ENCODE measurements at regions not wholly inside any gene's neighbourhood (a gene's known extent, or its start where the extent isn't known, plus 50 kb on each side); places are given as distances from the start of the nearest gene placed in this dataset.
A peak's percentile ranks its signal among the peaks of the same experiment; 100 is the strongest.

GRCh38 chr3:72303926-72304325, 519.0 kb upstream of the PROK2 start:
- CTCF ChIA-PET: no interaction called here
- no peak overlapping the region for H3K4me3 ChIP-seq (ENCODE audit: low read depth, low read length, poor library complexity, severe bottlenecking)
- intact Hi-C loops (cut with micrococcal nuclease; ENCODE audit: unreplicated experiment): no loop called here
- peak; percentile 46 for DNase-seq (ENCODE audit: low spot score)
- H3K9me3 ChIP-seq (ENCODE audit: low read depth, low read length, poor library complexity, severe bottlenecking): no peaks in the 10 kb centered on the region
- POLR2A ChIA-PET (ENCODE audit: low non-redundant PET): no interaction called here
- BruUV-seq (replicated peaks): no TSS peak
- TF ChIP-seq EZH2 (IDR thresholded peaks at IDR 0.05; ENCODE audit: borderline replicate concordance, low read depth, low read length, poor library complexity, severe bottlenecking) (no peak), CTCF (conservative IDR thresholded peaks at IDR 0.05; ENCODE audit: low read depth, low read length) (no peak)
- no peaks in the 10 kb centered on the region for H3K36me3 ChIP-seq (ENCODE audit: insufficient read depth, low read length, poor library complexity, severe bottlenecking)
- no peaks in the 10 kb centered on the region for H3K27me3 ChIP-seq (replicated peaks; ENCODE audit: insufficient read depth, low read depth, low read length, poor library complexity)
- H3K27ac ChIP-seq (ENCODE audit: low read depth, low read length, poor library complexity, severe bottlenecking): no peak overlapping the region
- peaks cover 32% of the 10 kb centered on the region for H3K4me1 ChIP-seq (ENCODE audit: insufficient read depth, low read length, poor library complexity, severe bottlenecking)

GRCh38 chr3:72301779-72302178, 516.8 kb upstream of the PROK2 start:
- no peak for TF ChIP-seq CTCF (conservative IDR thresholded peaks at IDR 0.05; ENCODE audit: low read depth, low read length)
- TF ChIP-seq EZH2 (IDR thresholded peaks at IDR 0.05; ENCODE audit: borderline replicate concordance, low read depth, low read length, poor library complexity, severe bottlenecking): no peak
- no peaks in the 10 kb centered on the region for H3K27me3 ChIP-seq (replicated peaks; ENCODE audit: insufficient read depth, low read depth, low read length, poor library complexity)
- H3K4me3 ChIP-seq (ENCODE audit: low read depth, low read length, poor library complexity, severe bottlenecking): no peak overlapping the region
- BruUV-seq (replicated peaks): no TSS peak
- H3K36me3 ChIP-seq (ENCODE audit: insufficient read depth, low read length, poor library complexity, severe bottlenecking): no peaks in the 10 kb centered on the region
- DNase-seq (ENCODE audit: low spot score): no peak
- H3K27ac ChIP-seq (ENCODE audit: low read depth, low read length, poor library complexity, severe bottlenecking): no peak overlapping the region
- H3K4me1 ChIP-seq (ENCODE audit: insufficient read depth, low read length, poor library complexity, severe bottlenecking): peaks cover 12% of the 10 kb centered on the region
- ChIA-PET CTCF (no interaction called here), POLR2A (ENCODE audit: low non-redundant PET) (no interaction called here)
- intact Hi-C loops (cut with micrococcal nuclease; ENCODE audit: unreplicated experiment): no loop called here
- H3K9me3 ChIP-seq (ENCODE audit: low read depth, low read length, poor library complexity, severe bottlenecking): no peaks in the 10 kb centered on the region

- H3K27me3 ChIP-seq (replicated peaks; ENCODE audit: insufficient read depth, low read depth, low read length, poor library complexity): no peaks in the 10 kb centered on the region
Observed at GRCh38 chr3:72300621-72301020, 515.7 kb upstream of the PROK2 start.

More at GRCh38 chr3:72300621-72301020, 515.7 kb upstream of the PROK2 start:
- Histone ChIP-seq H3K4me3 (ENCODE audit: low read depth, low read length, poor library complexity, severe bottlenecking) (no peak overlapping the region), H3K36me3 (ENCODE audit: insufficient read depth, low read length, poor library complexity, severe bottlenecking) (no peaks in the 10 kb centered on the region), H3K9me3 (ENCODE audit: low read depth, low read length, poor library complexity, severe bottlenecking) (no peaks in the 10 kb centered on the region), H3K4me1 (ENCODE audit: insufficient read depth, low read length, poor library complexity, severe bottlenecking) (peaks cover 4% of the 10 kb centered on the region), H3K27ac (ENCODE audit: low read depth, low read length, poor library complexity, severe bottlenecking) (no peak overlapping the region)
- no TSS peak for BruUV-seq (replicated peaks)
- DNase-seq (ENCODE audit: low spot score): no peak
- intact Hi-C loops (cut with micrococcal nuclease; ENCODE audit: unreplicated experiment): no loop called here
- TF ChIP-seq CTCF (conservative IDR thresholded peaks at IDR 0.05; ENCODE audit: low read depth, low read length): no peak
- no peak for TF ChIP-seq EZH2 (IDR thresholded peaks at IDR 0.05; ENCODE audit: borderline replicate concordance, low read depth, low read length, poor library complexity, severe bottlenecking)
- ChIA-PET POLR2A (ENCODE audit: low non-redundant PET) (no interaction called here), CTCF (no interaction called here)
